ENCODE measurements at regions not wholly inside any gene's neighbourhood (a gene's known extent, or its start where the extent isn't known, plus 50 kb on each side); places are given as distances from the start of the nearest gene placed in this dataset.

- Histone ChIP-seq H2AFZ (ENCODE audit: low read depth, low read length) (no peak overlapping the region), H3K9me3 (ENCODE audit: insufficient read depth, low read length) (no peaks in the 10 kb centered on the region), H3K4me2 (ENCODE audit: low read length) (no peak overlapping the region), H3K79me2 (ENCODE audit: low read length) (no peaks in the 10 kb centered on the region), H3K4me1 (ENCODE audit: low read length) (no peaks in the 10 kb centered on the region), H3K4me3 (ENCODE audit: low read length) (no peak overlapping the region), H3K9ac (ENCODE audit: low read length) (no peak overlapping the region), H3K36me3 (replicated peaks; ENCODE audit: low read depth, low read length) (no peaks in the 10 kb centered on the region), H4K20me1 (ENCODE audit: insufficient read depth, low read length) (no peaks in the 10 kb centered on the region), H3K27me3 (ENCODE audit: low read depth, low read length) (peaks cover 43% of the 10 kb centered on the region), H3K27ac (ENCODE audit: low read length) (no peak overlapping the region)
- no peak for TF ChIP-seq CTCF (IDR thresholded peaks at IDR 0.05; ENCODE audit: low read depth, low read length)
- no peak for TF ChIP-seq EZH2phosphoT487 (IDR thresholded peaks at IDR 0.05; ENCODE audit: low read depth)
Measured at GRCh38 chr22:20645954-20646353, 128.0 kb upstream of the SERPIND1 start.

- no peak overlapping the region for H2AFZ ChIP-seq (ENCODE audit: low read depth, low read length)
- H3K9ac ChIP-seq (ENCODE audit: low read length) = no peak overlapping the region
- H3K4me3 ChIP-seq (ENCODE audit: low read length) = no peak overlapping the region
- H3K4me2 ChIP-seq (ENCODE audit: low read length) = no peak overlapping the region
- no peaks in the 10 kb centered on the region for H3K4me1 ChIP-seq (ENCODE audit: low read length)
- TF ChIP-seq EZH2phosphoT487 (IDR thresholded peaks at IDR 0.05; ENCODE audit: low read depth) = no peak
- no peaks in the 10 kb centered on the region for H3K36me3 ChIP-seq (replicated peaks; ENCODE audit: low read depth, low read length)
- peaks cover 45% of the 10 kb centered on the region for H3K27me3 ChIP-seq (ENCODE audit: low read depth, low read length)
- no peaks in the 10 kb centered on the region for H3K9me3 ChIP-seq (ENCODE audit: insufficient read depth, low read length)
- no peaks in the 10 kb centered on the region for H4K20me1 ChIP-seq (ENCODE audit: insufficient read depth, low read length)
- H3K79me2 ChIP-seq (ENCODE audit: low read length) = no peaks in the 10 kb centered on the region
- H3K27ac ChIP-seq (ENCODE audit: low read length) = no peak overlapping the region
Measured at GRCh38 chr22:20646415-20646814, 127.5 kb upstream of the SERPIND1 start.

- H3K79me2 ChIP-seq (ENCODE audit: low read length) = no peaks in the 10 kb centered on the region
- TF ChIP-seq EZH2phosphoT487 (IDR thresholded peaks at IDR 0.05; ENCODE audit: low read depth) = no peak
- no peak overlapping the region for H3K27ac ChIP-seq (ENCODE audit: low read length)
- H3K9me3 ChIP-seq (ENCODE audit: insufficient read depth, low read length) = no peaks in the 10 kb centered on the region
- no peaks in the 10 kb centered on the region for H4K20me1 ChIP-seq (ENCODE audit: insufficient read depth, low read length)
- no peak overlapping the region for H3K4me3 ChIP-seq (ENCODE audit: low read length)
- H3K4me2 ChIP-seq (ENCODE audit: low read length) = no peak overlapping the region
- H3K4me1 ChIP-seq (ENCODE audit: low read length) = no peaks in the 10 kb centered on the region
- H3K9ac ChIP-seq (ENCODE audit: low read length) = no peak overlapping the region
- no peak overlapping the region for H2AFZ ChIP-seq (ENCODE audit: low read depth, low read length)
- no peaks in the 10 kb centered on the region for H3K36me3 ChIP-seq (replicated peaks; ENCODE audit: low read depth, low read length)
- peaks cover 45% of the 10 kb centered on the region for H3K27me3 ChIP-seq (ENCODE audit: low read depth, low read length)
Measured at GRCh38 chr22:20646906-20647305, 127.0 kb upstream of the SERPIND1 start.

GRCh38 chr22:20647586-20648305 lies 126.2 kb upstream of the SERPIND1 start:
- Histone ChIP-seq H2AFZ (ENCODE audit: low read depth, low read length) (no peak overlapping the region), H3K9me3 (ENCODE audit: insufficient read depth, low read length) (no peaks in the 10 kb centered on the region), H3K4me3 (ENCODE audit: low read length) (no peak overlapping the region), H4K20me1 (ENCODE audit: insufficient read depth, low read length) (no peaks in the 10 kb centered on the region), H3K4me1 (ENCODE audit: low read length) (no peaks in the 10 kb centered on the region), H3K36me3 (replicated peaks; ENCODE audit: low read depth, low read length) (no peaks in the 10 kb centered on the region), H3K79me2 (ENCODE audit: low read length) (no peaks in the 10 kb centered on the region), H3K27me3 (ENCODE audit: low read depth, low read length) (peaks cover 41% of the 10 kb centered on the region), H3K27ac (ENCODE audit: low read length) (no peak overlapping the region), H3K9ac (ENCODE audit: low read length) (no peak overlapping the region), H3K4me2 (ENCODE audit: low read length) (no peak overlapping the region)
- TF ChIP-seq EZH2phosphoT487 (IDR thresholded peaks at IDR 0.05; ENCODE audit: low read depth) (no peak), CTCF (IDR thresholded peaks at IDR 0.05; ENCODE audit: low read depth, low read length) (no peak)

GRCh38 chr22:20648306-20648903 lies 125.5 kb upstream of the SERPIND1 start:
- H3K9me3 ChIP-seq (ENCODE audit: insufficient read depth, low read length) = no peaks in the 10 kb centered on the region
- H3K27ac ChIP-seq (ENCODE audit: low read length) = no peak overlapping the region
- no peak overlapping the region for H2AFZ ChIP-seq (ENCODE audit: low read depth, low read length)
- H3K27me3 ChIP-seq (ENCODE audit: low read depth, low read length) = peaks cover 38% of the 10 kb centered on the region
- H3K4me3 ChIP-seq (ENCODE audit: low read length) = no peak overlapping the region
- H4K20me1 ChIP-seq (ENCODE audit: insufficient read depth, low read length) = 0 out of 2 replicates have a peak, but pooled peaks cover 3% of the 10 kb centered on the region
- H3K9ac ChIP-seq (ENCODE audit: low read length) = no peak overlapping the region
- no peaks in the 10 kb centered on the region for H3K79me2 ChIP-seq (ENCODE audit: low read length)
- H3K4me1 ChIP-seq (ENCODE audit: low read length) = no peaks in the 10 kb centered on the region
- TF ChIP-seq EZH2phosphoT487 (IDR thresholded peaks at IDR 0.05; ENCODE audit: low read depth) (no peak), CTCF (IDR thresholded peaks at IDR 0.05; ENCODE audit: low read depth, low read length) (no peak)
- no peak overlapping the region for H3K4me2 ChIP-seq (ENCODE audit: low read length)
- no peaks in the 10 kb centered on the region for H3K36me3 ChIP-seq (replicated peaks; ENCODE audit: low read depth, low read length)

All from OCI-LY3 (cell line).